GM23338 (cell line): ENCODE measurements at regions not wholly inside any gene's neighbourhood (a gene's known extent, or its start where the extent isn't known, plus 50 kb on each side); places are given as distances from the start of the nearest gene placed in this dataset.
A peak's percentile ranks its signal among the peaks of the same experiment; 100 is the strongest.

Experiments used
- ATAC-seq: fragments of 200-7000 bp; cut with Tn5 transposase; 3 replicates; pipeline ENCODE4 v1.9.1; 2020
- DNase-seq: peaks from one replicate; pipeline ENCODE4 v3.0.0-alpha.2; 2015; ENCODE audit warnings: low spot score
- H2AFZ ChIP-seq: fragments of 200-600 bp; sonication (generic); 2 replicates; pipeline ENCODE4 v1.8.0; 2016; ENCODE audit warnings: antibody characterized with exemption, mild to moderate bottlenecking, moderate library complexity
- H3F3A ChIP-seq: fragments of 200-600 bp; sonication (generic); replicated peaks from 2 replicates; pipeline ENCODE4 v1.8.0; 2017; ENCODE audit warnings: antibody characterized with exemption, mixed run types, low read depth
- H3K27ac ChIP-seq: fragments of 200-600 bp; sonication (generic); 2 replicates; pipeline ENCODE4 v1.6.1; 2016; ENCODE audit warnings: low read depth
- H3K27me3 ChIP-seq: fragments of 200-600 bp; sonication (generic); 2 replicates; pipeline ENCODE4 v1.8.0; 2016; ENCODE audit warnings: mild to moderate bottlenecking, mixed run types, moderate library complexity; ENCODE audit not compliant: insufficient read depth
- H3K36me3 ChIP-seq: fragments of 200-600 bp; sonication (generic); 2 replicates; pipeline ENCODE4 v1.8.0; 2016; ENCODE audit warnings: mild to moderate bottlenecking; ENCODE audit not compliant: insufficient read depth
- H3K4me1 ChIP-seq: fragments of 200-600 bp; sonication (generic); 2 replicates; pipeline ENCODE4 v1.8.0; 2016; ENCODE audit warnings: mild to moderate bottlenecking, moderate library complexity; ENCODE audit not compliant: insufficient read depth
- H3K4me2 ChIP-seq: fragments of 200-600 bp; sonication (generic); 2 replicates; pipeline ENCODE4 v1.7.1; 2017; ENCODE audit warnings: mixed run types
- H3K4me3 ChIP-seq: fragments of 200-600 bp; sonication (generic); 2 replicates; pipeline ENCODE4 v1.6.1; 2016; ENCODE audit warnings: mixed run types
- H3K79me2 ChIP-seq: fragments of 200-600 bp; sonication (generic); replicated peaks from 2 replicates; pipeline ENCODE4 v1.8.0; 2017; ENCODE audit warnings: mild to moderate bottlenecking; ENCODE audit not compliant: insufficient read depth
- H3K9me2 ChIP-seq: fragments of 200-600 bp; sonication (generic); 2 replicates; pipeline ENCODE4 v1.8.0; 2017; ENCODE audit not compliant: insufficient read depth
- H4K20me1 ChIP-seq: fragments of 200-600 bp; sonication (generic); replicated peaks from 2 replicates; pipeline ENCODE4 v1.8.0; 2017; ENCODE audit warnings: mild to moderate bottlenecking; ENCODE audit not compliant: insufficient read depth
- H3K27ac Mint-ChIP-seq: 2 replicates; pipeline ENCODE4 v1.8.0; 2020; ENCODE audit warnings: inconsistent platforms, mild to moderate bottlenecking, moderate library complexity, mixed read lengths
- H3K27me3 Mint-ChIP-seq: 3 replicates; pipeline ENCODE4 v1.8.0; 2022; ENCODE audit warnings: low read depth, mild to moderate bottlenecking, moderate library complexity, mixed read lengths, inconsistent platforms; ENCODE audit not compliant: insufficient read depth, poor library complexity
- H3K36me3 Mint-ChIP-seq: 3 replicates; pipeline ENCODE4 v1.8.0; 2021; ENCODE audit warnings: low read depth, mild to moderate bottlenecking, inconsistent platforms, moderate library complexity, mixed read lengths
- H3K4me1 Mint-ChIP-seq: 3 replicates; pipeline ENCODE4 v1.8.0; 2020; ENCODE audit warnings: mild to moderate bottlenecking, inconsistent platforms, mixed read lengths
- H3K4me3 Mint-ChIP-seq: 3 replicates; pipeline ENCODE4 v1.8.0; 2021; ENCODE audit warnings: moderate library complexity, mild to moderate bottlenecking, inconsistent platforms, mixed read lengths
- H3K9me3 Mint-ChIP-seq: 3 replicates; pipeline ENCODE4 v1.8.0; 2020; ENCODE audit warnings: moderate library complexity, mild to moderate bottlenecking, inconsistent platforms, mixed read lengths
- CREB1 ChIP-seq: fragments of 250-450 bp; sonication (Bioruptor Pico); IDR thresholded peaks from 2 replicates; pipeline ENCODE4 v1.5.0; 2020; ENCODE audit warnings: low read depth, mild to moderate bottlenecking, moderate library complexity
- EZH2 ChIP-seq: fragments of 200-600 bp; sonication (generic); IDR thresholded peaks from one replicate; pipeline ENCODE4 v1.8.0; 2017; ENCODE audit warnings: antibody characterized with exemption, mild to moderate bottlenecking, low read depth; ENCODE audit not compliant: unreplicated experiment
- NANOG ChIP-seq: IDR thresholded peaks from 2 replicates; pipeline ENCODE4 v1.6.1; 2016; ENCODE audit warnings: antibody characterized with exemption, borderline replicate concordance
- STAT1 ChIP-seq: IDR thresholded peaks from one replicate; pipeline ENCODE4 v1.6.1; 2016; ENCODE audit warnings: antibody characterized with exemption; ENCODE audit not compliant: unreplicated experiment
- ZNF114 ChIP-seq: fragments of 250-450 bp; sonication (Bioruptor Pico); IDR thresholded peaks from 2 replicates; pipeline ENCODE4 v1.5.0; 2020; ENCODE audit warnings: mild to moderate bottlenecking, moderate library complexity
- TF ChIP-seq, protein P1 (sequence below), 2 experiments: fragments of 200-600 bp in 1 of 2; sonication (generic) in 1 of 2; conservative IDR thresholded peaks; 2 replicates each; pipeline versions ENCODE4 v1.5.1 to v1.6.1; 2016 to 2017; ENCODE audit warnings: antibody characterized with exemption in 2 of 2, low read depth in 2 of 2, mild to moderate bottlenecking in 2 of 2, moderate library complexity in 1 of 2
- TF ChIP-seq, protein P2 (sequence below): IDR thresholded peaks from 2 replicates; pipeline ENCODE4 v1.6.1; 2016; ENCODE audit warnings: antibody characterized with exemption
- TF ChIP-seq, protein P3 (sequence below): IDR thresholded peaks from one replicate; pipeline ENCODE4 v1.6.1; 2018; ENCODE audit warnings: antibody characterized with exemption; ENCODE audit not compliant: unreplicated experiment
- TF ChIP-seq, protein P4 (sequence below): fragments of 250-450 bp; sonication (Bioruptor Pico); IDR thresholded peaks from 2 replicates; pipeline ENCODE4 v1.5.0; 2020; ENCODE audit warnings: mild to moderate bottlenecking, moderate library complexity

DNA sequence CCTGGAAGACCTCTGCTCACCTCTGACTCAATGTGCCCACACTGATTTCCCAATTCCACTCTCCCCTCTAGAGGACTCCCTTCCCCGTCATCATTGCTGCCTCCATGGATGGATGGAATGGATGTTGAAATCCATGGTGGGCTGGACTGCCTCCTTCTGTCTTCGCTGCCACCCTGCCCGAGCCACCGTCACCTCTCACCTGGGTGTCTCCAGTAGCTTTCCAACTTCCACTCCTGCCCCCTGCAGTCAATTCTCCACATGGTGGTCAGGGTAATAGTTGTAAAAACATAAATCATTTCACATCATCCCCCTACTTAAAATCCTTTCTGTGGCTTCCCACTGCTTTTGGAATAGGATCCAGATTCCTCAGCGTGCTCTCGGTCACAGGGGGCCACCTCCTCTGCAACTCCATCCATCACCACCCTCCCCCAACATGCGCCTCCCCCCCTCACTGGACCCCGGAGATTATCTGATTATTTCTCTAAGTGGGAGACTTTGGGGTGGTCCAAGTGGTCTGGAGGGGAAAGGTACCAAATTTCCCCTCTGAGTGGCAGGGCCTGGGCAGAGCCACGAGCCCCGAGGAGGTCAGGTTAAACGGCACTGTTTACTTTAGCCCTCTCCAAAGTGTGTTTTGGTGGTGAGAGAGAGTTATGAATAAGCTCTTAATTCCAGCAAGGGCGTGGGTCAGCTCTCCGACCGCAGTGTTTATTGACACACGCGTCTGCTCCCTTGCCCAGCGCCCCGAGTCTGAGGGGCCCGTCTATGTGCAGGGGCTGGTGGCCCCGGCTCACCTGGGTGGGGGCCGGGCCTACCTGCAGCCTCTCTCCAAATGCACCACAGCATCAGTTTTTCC lies 313.7 kb downstream of the MN1 start:
- no peaks in the 10 kb centered on the region for H3K79me2 ChIP-seq
- H3F3A ChIP-seq: no peaks in the 10 kb centered on the region
- ATAC-seq (no peak), DNase-seq (no peak)
- H3K36me3 Mint-ChIP-seq: peaks cover 6% of the 10 kb centered on the region; the same call in 1 of the 3 replicates
- H3K4me1 ChIP-seq: no peaks in the 10 kb centered on the region
- H3K4me1 Mint-ChIP-seq: peaks cover 2% of the 10 kb centered on the region; the same call in 2 of the 3 replicates
- H3K27ac Mint-ChIP-seq: no peak overlapping the region
- no peaks in the 10 kb centered on the region for H3K9me2 ChIP-seq
- no peak overlapping the region for H2AFZ ChIP-seq
- H3K4me2 ChIP-seq: no peak overlapping the region
- TF ChIP-seq, protein P1, sequence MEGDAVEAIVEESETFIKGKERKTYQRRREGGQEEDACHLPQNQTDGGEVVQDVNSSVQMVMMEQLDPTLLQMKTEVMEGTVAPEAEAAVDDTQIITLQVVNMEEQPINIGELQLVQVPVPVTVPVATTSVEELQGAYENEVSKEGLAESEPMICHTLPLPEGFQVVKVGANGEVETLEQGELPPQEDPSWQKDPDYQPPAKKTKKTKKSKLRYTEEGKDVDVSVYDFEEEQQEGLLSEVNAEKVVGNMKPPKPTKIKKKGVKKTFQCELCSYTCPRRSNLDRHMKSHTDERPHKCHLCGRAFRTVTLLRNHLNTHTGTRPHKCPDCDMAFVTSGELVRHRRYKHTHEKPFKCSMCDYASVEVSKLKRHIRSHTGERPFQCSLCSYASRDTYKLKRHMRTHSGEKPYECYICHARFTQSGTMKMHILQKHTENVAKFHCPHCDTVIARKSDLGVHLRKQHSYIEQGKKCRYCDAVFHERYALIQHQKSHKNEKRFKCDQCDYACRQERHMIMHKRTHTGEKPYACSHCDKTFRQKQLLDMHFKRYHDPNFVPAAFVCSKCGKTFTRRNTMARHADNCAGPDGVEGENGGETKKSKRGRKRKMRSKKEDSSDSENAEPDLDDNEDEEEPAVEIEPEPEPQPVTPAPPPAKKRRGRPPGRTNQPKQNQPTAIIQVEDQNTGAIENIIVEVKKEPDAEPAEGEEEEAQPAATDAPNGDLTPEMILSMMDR (conservative IDR thresholded peaks at IDR 0.05; ENCODE audit: low read depth in 2 of 2): 0 out of 4 replicates have a peak, but pooled peaks of 1 of the 2 experiments have one; percentile 1
- TF ChIP-seq, protein P2, sequence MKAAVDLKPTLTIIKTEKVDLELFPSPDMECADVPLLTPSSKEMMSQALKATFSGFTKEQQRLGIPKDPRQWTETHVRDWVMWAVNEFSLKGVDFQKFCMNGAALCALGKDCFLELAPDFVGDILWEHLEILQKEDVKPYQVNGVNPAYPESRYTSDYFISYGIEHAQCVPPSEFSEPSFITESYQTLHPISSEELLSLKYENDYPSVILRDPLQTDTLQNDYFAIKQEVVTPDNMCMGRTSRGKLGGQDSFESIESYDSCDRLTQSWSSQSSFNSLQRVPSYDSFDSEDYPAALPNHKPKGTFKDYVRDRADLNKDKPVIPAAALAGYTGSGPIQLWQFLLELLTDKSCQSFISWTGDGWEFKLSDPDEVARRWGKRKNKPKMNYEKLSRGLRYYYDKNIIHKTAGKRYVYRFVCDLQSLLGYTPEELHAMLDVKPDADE: no peak
- TF ChIP-seq STAT1: no peak
- TF ChIP-seq NANOG: no peak
- TF ChIP-seq, protein P3, sequence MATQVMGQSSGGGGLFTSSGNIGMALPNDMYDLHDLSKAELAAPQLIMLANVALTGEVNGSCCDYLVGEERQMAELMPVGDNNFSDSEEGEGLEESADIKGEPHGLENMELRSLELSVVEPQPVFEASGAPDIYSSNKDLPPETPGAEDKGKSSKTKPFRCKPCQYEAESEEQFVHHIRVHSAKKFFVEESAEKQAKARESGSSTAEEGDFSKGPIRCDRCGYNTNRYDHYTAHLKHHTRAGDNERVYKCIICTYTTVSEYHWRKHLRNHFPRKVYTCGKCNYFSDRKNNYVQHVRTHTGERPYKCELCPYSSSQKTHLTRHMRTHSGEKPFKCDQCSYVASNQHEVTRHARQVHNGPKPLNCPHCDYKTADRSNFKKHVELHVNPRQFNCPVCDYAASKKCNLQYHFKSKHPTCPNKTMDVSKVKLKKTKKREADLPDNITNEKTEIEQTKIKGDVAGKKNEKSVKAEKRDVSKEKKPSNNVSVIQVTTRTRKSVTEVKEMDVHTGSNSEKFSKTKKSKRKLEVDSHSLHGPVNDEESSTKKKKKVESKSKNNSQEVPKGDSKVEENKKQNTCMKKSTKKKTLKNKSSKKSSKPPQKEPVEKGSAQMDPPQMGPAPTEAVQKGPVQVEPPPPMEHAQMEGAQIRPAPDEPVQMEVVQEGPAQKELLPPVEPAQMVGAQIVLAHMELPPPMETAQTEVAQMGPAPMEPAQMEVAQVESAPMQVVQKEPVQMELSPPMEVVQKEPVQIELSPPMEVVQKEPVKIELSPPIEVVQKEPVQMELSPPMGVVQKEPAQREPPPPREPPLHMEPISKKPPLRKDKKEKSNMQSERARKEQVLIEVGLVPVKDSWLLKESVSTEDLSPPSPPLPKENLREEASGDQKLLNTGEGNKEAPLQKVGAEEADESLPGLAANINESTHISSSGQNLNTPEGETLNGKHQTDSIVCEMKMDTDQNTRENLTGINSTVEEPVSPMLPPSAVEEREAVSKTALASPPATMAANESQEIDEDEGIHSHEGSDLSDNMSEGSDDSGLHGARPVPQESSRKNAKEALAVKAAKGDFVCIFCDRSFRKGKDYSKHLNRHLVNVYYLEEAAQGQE: no peak
- no peak for TF ChIP-seq ZNF114 (CRISPR knock-in tag)
- no peak for TF ChIP-seq EZH2
- no peak for TF ChIP-seq CREB1 (CRISPR knock-in tag)
- TF ChIP-seq, protein P4, sequence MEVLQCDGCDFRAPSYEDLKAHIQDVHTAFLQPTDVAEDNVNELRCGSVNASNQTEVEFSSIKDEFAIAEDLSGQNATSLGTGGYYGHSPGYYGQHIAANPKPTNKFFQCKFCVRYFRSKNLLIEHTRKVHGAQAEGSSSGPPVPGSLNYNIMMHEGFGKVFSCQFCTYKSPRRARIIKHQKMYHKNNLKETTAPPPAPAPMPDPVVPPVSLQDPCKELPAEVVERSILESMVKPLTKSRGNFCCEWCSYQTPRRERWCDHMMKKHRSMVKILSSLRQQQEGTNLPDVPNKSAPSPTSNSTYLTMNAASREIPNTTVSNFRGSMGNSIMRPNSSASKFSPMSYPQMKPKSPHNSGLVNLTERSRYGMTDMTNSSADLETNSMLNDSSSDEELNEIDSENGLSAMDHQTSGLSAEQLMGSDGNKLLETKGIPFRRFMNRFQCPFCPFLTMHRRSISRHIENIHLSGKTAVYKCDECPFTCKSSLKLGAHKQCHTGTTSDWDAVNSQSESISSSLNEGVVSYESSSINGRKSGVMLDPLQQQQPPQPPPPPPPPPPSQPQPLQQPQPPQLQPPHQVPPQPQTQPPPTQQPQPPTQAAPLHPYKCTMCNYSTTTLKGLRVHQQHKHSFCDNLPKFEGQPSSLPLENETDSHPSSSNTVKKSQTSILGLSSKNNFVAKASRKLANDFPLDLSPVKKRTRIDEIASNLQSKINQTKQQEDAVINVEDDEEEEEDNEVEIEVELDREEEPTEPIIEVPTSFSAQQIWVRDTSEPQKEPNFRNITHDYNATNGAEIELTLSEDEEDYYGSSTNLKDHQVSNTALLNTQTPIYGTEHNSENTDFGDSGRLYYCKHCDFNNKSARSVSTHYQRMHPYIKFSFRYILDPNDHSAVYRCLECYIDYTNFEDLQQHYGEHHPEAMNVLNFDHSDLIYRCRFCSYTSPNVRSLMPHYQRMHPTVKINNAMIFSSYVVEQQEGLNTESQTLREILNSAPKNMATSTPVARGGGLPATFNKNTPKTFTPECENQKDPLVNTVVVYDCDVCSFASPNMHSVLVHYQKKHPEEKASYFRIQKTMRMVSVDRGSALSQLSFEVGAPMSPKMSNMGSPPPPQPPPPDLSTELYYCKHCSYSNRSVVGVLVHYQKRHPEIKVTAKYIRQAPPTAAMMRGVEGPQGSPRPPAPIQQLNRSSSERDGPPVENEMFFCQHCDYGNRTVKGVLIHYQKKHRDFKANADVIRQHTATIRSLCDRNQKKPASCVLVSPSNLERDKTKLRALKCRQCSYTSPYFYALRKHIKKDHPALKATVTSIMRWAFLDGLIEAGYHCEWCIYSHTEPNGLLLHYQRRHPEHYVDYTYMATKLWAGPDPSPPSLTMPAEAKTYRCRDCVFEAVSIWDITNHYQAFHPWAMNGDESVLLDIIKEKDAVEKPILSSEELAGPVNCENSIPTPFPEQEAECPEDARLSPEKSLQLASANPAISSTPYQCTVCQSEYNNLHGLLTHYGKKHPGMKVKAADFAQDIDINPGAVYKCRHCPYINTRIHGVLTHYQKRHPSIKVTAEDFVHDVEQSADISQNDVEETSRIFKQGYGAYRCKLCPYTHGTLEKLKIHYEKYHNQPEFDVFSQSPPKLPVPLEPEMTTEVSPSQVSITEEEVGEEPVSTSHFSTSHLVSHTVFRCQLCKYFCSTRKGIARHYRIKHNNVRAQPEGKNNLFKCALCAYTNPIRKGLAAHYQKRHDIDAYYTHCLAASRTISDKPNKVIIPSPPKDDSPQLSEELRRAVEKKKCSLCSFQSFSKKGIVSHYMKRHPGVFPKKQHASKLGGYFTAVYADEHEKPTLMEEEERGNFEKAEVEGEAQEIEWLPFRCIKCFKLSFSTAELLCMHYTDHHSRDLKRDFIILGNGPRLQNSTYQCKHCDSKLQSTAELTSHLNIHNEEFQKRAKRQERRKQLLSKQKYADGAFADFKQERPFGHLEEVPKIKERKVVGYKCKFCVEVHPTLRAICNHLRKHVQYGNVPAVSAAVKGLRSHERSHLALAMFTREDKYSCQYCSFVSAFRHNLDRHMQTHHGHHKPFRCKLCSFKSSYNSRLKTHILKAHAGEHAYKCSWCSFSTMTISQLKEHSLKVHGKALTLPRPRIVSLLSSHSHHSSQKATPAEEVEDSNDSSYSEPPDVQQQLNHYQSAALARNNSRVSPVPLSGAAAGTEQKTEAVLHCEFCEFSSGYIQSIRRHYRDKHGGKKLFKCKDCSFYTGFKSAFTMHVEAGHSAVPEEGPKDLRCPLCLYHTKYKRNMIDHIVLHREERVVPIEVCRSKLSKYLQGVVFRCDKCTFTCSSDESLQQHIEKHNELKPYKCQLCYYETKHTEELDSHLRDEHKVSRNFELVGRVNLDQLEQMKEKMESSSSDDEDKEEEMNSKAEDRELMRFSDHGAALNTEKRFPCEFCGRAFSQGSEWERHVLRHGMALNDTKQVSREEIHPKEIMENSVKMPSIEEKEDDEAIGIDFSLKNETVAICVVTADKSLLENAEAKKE: no peak
- no peaks in the 10 kb centered on the region for H4K20me1 ChIP-seq
- no peaks in the 10 kb centered on the region for H3K27me3 ChIP-seq
- H3K4me3 ChIP-seq: no peak overlapping the region
- H3K27ac ChIP-seq: no peak overlapping the region
- peaks cover 16% of the 10 kb centered on the region for H3K9me3 Mint-ChIP-seq
- H3K36me3 ChIP-seq: no peaks in the 10 kb centered on the region
- no peak overlapping the region for H3K4me3 Mint-ChIP-seq
- H3K27me3 Mint-ChIP-seq: peaks cover 10% of the 10 kb centered on the region
